ENCODE measurements at regions not wholly inside any gene's neighbourhood (a gene's known extent, or its start where the extent isn't known, plus 50 kb on each side); places are given as distances from the start of the nearest gene placed in this dataset.

DNA sequence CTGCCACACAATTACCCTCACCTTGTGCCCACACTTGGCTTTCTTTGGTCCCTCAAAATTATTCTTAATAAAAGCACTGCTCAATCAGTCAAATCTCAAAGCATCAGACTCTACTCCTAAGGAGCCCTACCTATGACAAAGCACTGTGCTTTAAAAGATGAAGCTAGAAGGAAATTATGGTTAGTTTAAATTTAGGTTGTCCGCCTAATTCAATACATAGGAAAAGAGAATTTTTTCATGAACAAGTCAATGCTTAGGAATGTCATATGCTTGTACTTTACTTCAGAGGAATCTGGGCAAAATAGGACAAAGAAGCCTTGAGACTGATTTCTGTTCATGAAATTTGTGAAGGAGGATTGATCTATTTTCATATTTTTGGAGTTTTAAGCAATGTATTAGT is 726.4 kb upstream of the CDH2 start:
- BruUV-seq (replicated peaks) = no TSS peak
- ATAC-seq = no peak
- TF ChIP-seq CTCF (IDR thresholded peaks at IDR 0.05) (no peak), POLR2AphosphoS5 (IDR thresholded peaks at IDR 0.05; ENCODE audit: low read depth, low read length) (no peak), TCF7L2 (IDR thresholded peaks at IDR 0.05; ENCODE audit: low read depth, low read length) (no peak), SIN3A (IDR thresholded peaks at IDR 0.05; ENCODE audit: borderline replicate concordance, insufficient read depth, low read depth, low read length) (no peak), REST (IDR thresholded peaks at IDR 0.05; ENCODE audit: insufficient read depth in 1 of 2, low read depth in 2 of 2, low read length in 1 of 2) (no peak)
- Histone ChIP-seq H3K4me3 (ENCODE audit: low read depth in 2 of 2, low read length in 2 of 2) (no peak overlapping the region), H3K4me1 (ENCODE audit: control insufficient read depth, insufficient read depth, low read length) (no peaks in the 10 kb centered on the region), H3K36me3 (ENCODE audit: control insufficient read depth, insufficient read depth, low read length) (no peaks in the 10 kb centered on the region), H3K27me3 (ENCODE audit: control insufficient read depth, insufficient read depth, low read length) (no peaks in the 10 kb centered on the region), H3K27ac (ENCODE audit: low read length) (no peak overlapping the region), H3K9me3 (ENCODE audit: control insufficient read depth, insufficient read depth, low read depth, low read length) (no peaks in the 10 kb centered on the region)
- POLR2A ChIA-PET = no interaction called here
- CTCF ChIA-PET = no interaction called here
- DNase-seq (ENCODE audit: low read depth, low spot score) = no peak
- intact Hi-C loops (cut with micrococcal nuclease; ENCODE audit: unreplicated experiment) = no loop called here
- in situ Hi-C loops (cut with HindIII; ENCODE audit: low pct_unique_long_range_greater_than_20kb, low sequenced_read_pairs) = no loop called here

GRCh38 chr18:28890791-28891190 is 713.9 kb upstream of the CDH2 start:
- Histone ChIP-seq H3K4me3 (ENCODE audit: low read depth in 2 of 2, low read length in 2 of 2) (no peak overlapping the region), H3K36me3 (ENCODE audit: control insufficient read depth, insufficient read depth, low read length) (no peaks in the 10 kb centered on the region), H3K4me1 (ENCODE audit: control insufficient read depth, insufficient read depth, low read length) (no peaks in the 10 kb centered on the region), H3K27me3 (ENCODE audit: control insufficient read depth, insufficient read depth, low read length) (no peaks in the 10 kb centered on the region), H3K27ac (ENCODE audit: low read length) (no peak overlapping the region), H3K9me3 (ENCODE audit: control insufficient read depth, insufficient read depth, low read depth, low read length) (no peaks in the 10 kb centered on the region)
- no TSS peak for BruUV-seq (replicated peaks)
- ChIA-PET POLR2A (no interaction called here), CTCF (no interaction called here)
- no peak for TF ChIP-seq SIN3A (IDR thresholded peaks at IDR 0.05; ENCODE audit: borderline replicate concordance, insufficient read depth, low read depth, low read length)
- no peak for TF ChIP-seq CTCF (IDR thresholded peaks at IDR 0.05)
- no peak for TF ChIP-seq POLR2AphosphoS5 (IDR thresholded peaks at IDR 0.05; ENCODE audit: low read depth, low read length)
- no peak for TF ChIP-seq TCF7L2 (IDR thresholded peaks at IDR 0.05; ENCODE audit: low read depth, low read length)
- TF ChIP-seq REST (IDR thresholded peaks at IDR 0.05; ENCODE audit: insufficient read depth in 1 of 2, low read depth in 2 of 2, low read length in 1 of 2) = no peak
- intact Hi-C loops (cut with micrococcal nuclease; ENCODE audit: unreplicated experiment) (no loop called here), in situ Hi-C loops (cut with HindIII; ENCODE audit: low pct_unique_long_range_greater_than_20kb, low sequenced_read_pairs) (no loop called here)
- ATAC-seq (no peak), DNase-seq (ENCODE audit: low read depth, low spot score) (no peak)

Measured in Panc1 (cell line).